ENCODE measurements at regions not wholly inside any gene's neighbourhood (a gene's known extent, or its start where the extent isn't known, plus 50 kb on each side); places are given as distances from the start of the nearest gene placed in this dataset.

DNA sequence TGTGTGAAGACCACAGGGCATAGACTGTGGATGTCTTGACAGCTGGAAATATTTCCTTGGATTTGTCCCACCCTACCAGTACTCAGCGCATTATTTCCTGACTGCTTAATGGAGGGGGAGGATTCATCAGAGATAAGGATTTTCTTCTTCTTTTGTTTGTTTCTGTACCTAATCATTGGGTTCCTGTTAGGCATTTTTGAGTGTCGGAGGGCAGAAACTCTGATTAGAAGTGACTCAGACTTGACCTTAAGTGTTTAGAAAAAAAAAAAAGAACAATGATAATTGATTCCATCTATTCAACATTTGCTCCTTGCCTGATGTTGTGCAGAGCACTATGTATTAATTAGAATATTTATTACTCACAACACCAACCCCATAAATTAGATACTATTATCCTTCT, 78.5 kb upstream of the SYNPR start:
- H3K36me3 ChIP-seq = no peaks in the 10 kb centered on the region
- no peaks in the 10 kb centered on the region for H3K27me3 ChIP-seq
- H3K4me3 ChIP-seq = no peak overlapping the region
- H3K9me3 ChIP-seq = no peaks in the 10 kb centered on the region
- DNase-seq = no peak

DNA sequence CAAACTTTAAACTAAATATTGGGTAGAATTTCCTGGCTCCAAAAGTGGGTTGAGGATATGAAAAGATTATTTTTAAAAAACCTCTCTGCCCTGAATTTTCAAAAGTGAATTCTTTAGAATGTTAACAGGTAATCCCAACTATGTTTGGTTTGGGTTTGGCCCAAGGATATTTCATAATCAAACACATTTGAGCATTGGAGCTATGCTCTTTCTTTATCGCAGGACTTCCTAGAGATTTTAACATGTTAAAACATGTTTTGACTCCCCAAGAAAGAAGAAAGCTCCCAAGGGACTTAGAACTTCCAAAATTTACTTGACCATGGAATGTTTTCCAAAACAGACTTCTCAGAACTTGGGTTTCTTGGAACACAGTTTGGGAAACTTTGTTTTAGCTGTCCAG, 75.6 kb upstream of the SYNPR start:
- Histone ChIP-seq H3K9me3 (no peaks in the 10 kb centered on the region), H3K27me3 (no peaks in the 10 kb centered on the region), H3K4me3 (no peak overlapping the region), H3K36me3 (no peaks in the 10 kb centered on the region)
- DNase-seq = no peak

GRCh38 chr3:63207066-63207590, 71.0 kb upstream of the SYNPR start:
- no peak overlapping the region for H3K4me3 ChIP-seq
- DNase-seq = no peak

GRCh38 chr3:63228087-63228486, 50.0 kb upstream of the SYNPR start:
- DNase-seq = no peak
- H3K36me3 ChIP-seq = no peaks in the 10 kb centered on the region
- H3K9me3 ChIP-seq = no peaks in the 10 kb centered on the region
- no peak overlapping the region for H3K4me3 ChIP-seq
- H3K27me3 ChIP-seq = no peaks in the 10 kb centered on the region

More at GRCh38 chr3:63207066-63207590, 71.0 kb upstream of the SYNPR start:
- Histone ChIP-seq H3K36me3 (no peaks in the 10 kb centered on the region), H3K9me3 (no peaks in the 10 kb centered on the region), H3K27me3 (no peaks in the 10 kb centered on the region)

All from MG63 (cell line).